Esophagus squamous epithelium (tissue), 4 donors: ENCODE measurements at regions not wholly inside any gene's neighbourhood (a gene's known extent, or its start where the extent isn't known, plus 50 kb on each side); places are given as distances from the start of the nearest gene placed in this dataset.

Source experiments
- CTCF ChIP-seq, 6 experiments: fragments of 450-650 bp in 4 of 6; fragments of 200-600 bp in 2 of 6; sonication (generic) in 2 of 6; IDR thresholded peaks; one replicate each; pipeline ENCODE4 v1.5.1; 2016 to 2019; ENCODE audit warnings: antibody characterized with exemption in 6 of 6, mild to moderate bottlenecking in 4 of 6, moderate library complexity in 4 of 6
- POLR2A ChIP-seq, 4 donors: fragments of 450-650 bp; IDR thresholded peaks; one replicate each; pipeline ENCODE4 v1.6.1; 2017; ENCODE audit warnings: antibody characterized with exemption in 4 of 4, mild to moderate bottlenecking in 4 of 4, moderate library complexity in 3 of 4

- TF ChIP-seq CTCF (IDR thresholded peaks at IDR 0.05) (no peak), POLR2A (IDR thresholded peaks at IDR 0.05) (no peak)
Measured at GRCh38 chr4:79748835-79749234, 324.2 kb downstream of the ANTXR2 start.
